ENCODE measurements at regions not wholly inside any gene's neighbourhood (a gene's known extent, or its start where the extent isn't known, plus 50 kb on each side); places are given as distances from the start of the nearest gene placed in this dataset.

- no peak for TF ChIP-seq POLR2A (IDR thresholded peaks at IDR 0.05)
- no peak for TF ChIP-seq CTCF (IDR thresholded peaks at IDR 0.05)
These were observed 313.1 kb downstream of the ADGRD1 start for GRCh38 chr12:131266591-131267467.

Data from adrenal gland (tissue), 5 donors.